PC-9 (cell line): ENCODE measurements at regions not wholly inside any gene's neighbourhood (a gene's known extent, or its start where the extent isn't known, plus 50 kb on each side); places are given as distances from the start of the nearest gene placed in this dataset.

ENCODE experiments used
- BruUV-seq: library from RNA; stranded (reverse); fragments of 400-500 nt; replicated peaks from 2 replicates; lab custom pipeline; 2021; lab: Mats Ljungman, UMichigan
- CTCF ChIA-PET: fragments of 300-600 bp; sonication (Branson Sonifier 250); formaldehyde crosslinking; loops from one replicate; lab custom pipeline; 2022; ENCODE audit warnings: antibody characterized with exemption; lab: Charles Lee
- POLR2A ChIA-PET: fragments of 300-600 bp; sonication (Branson Sonifier 250); formaldehyde crosslinking; loops from one replicate; lab custom pipeline; 2022; ENCODE audit warnings: antibody characterized with exemption; ENCODE audit not compliant: unreplicated experiment; lab: Charles Lee
- DNase-seq, 2 experiments: peaks; one replicate each; pipeline versions ENCODE4 v3.0.0 to v3.0.0-alpha.2; 2015 to 2022; ENCODE audit warnings: mixed read lengths in 1 of 2
- H2AFZ ChIP-seq: fragments of 200-600 bp; sonication (generic); 2 replicates; pipeline ENCODE4 v1.8.1; 2017; ENCODE audit warnings: antibody characterized with exemption
- H3F3A ChIP-seq: fragments of 200-600 bp; sonication (generic); 2 replicates; pipeline ENCODE4 v1.8.1; 2017; ENCODE audit warnings: antibody characterized with exemption, mild to moderate bottlenecking, low read depth; ENCODE audit not compliant: insufficient read depth
- H3K27ac ChIP-seq: fragments of 200-600 bp; sonication (generic); 2 replicates; pipeline ENCODE4 v1.6.1; 2016; ENCODE audit warnings: mixed run types
- H3K27me3 ChIP-seq: fragments of 200-600 bp; sonication (generic); 2 replicates; pipeline ENCODE4 v1.6.1; 2016; ENCODE audit warnings: low read depth, mixed run types; ENCODE audit not compliant: insufficient read depth
- H3K36me3 ChIP-seq: fragments of 200-600 bp; sonication (generic); 2 replicates; pipeline ENCODE4 v1.6.1; 2016; ENCODE audit warnings: low read depth, mixed run types
- H3K4me1 ChIP-seq: fragments of 200-600 bp; sonication (generic); replicated peaks from 2 replicates; pipeline ENCODE4 v1.6.1; 2016; ENCODE audit warnings: mixed run types; ENCODE audit not compliant: insufficient read depth
- H3K4me2 ChIP-seq: fragments of 200-600 bp; sonication (generic); 2 replicates; pipeline ENCODE4 v1.6.1; 2017; ENCODE audit warnings: mixed run types
- H3K4me3 ChIP-seq: fragments of 200-600 bp; sonication (generic); 2 replicates; pipeline ENCODE4 v1.6.1; 2016; ENCODE audit warnings: mixed run types
- H3K79me2 ChIP-seq: fragments of 200-600 bp; sonication (generic); 2 replicates; pipeline ENCODE4 v1.6.1; 2017; ENCODE audit warnings: low read depth, mixed run types
- H3K9me2 ChIP-seq: fragments of 200-600 bp; sonication (generic); 2 replicates; pipeline ENCODE4 v1.8.1; 2017; ENCODE audit warnings: mild to moderate bottlenecking; ENCODE audit not compliant: insufficient read depth
- H3K9me3 ChIP-seq: fragments of 200-600 bp; sonication (generic); 2 replicates; pipeline ENCODE4 v1.8.1; 2016; ENCODE audit warnings: low read depth; ENCODE audit not compliant: insufficient read depth
- H4K20me1 ChIP-seq: fragments of 200-600 bp; sonication (generic); 2 replicates; pipeline ENCODE4 v1.8.1; 2017; ENCODE audit not compliant: insufficient read depth
- CTCF ChIP-seq: fragments of 200-600 bp; sonication (generic); conservative IDR thresholded peaks from 2 replicates; pipeline ENCODE4 v1.6.1; 2017; ENCODE audit warnings: mixed run types, antibody characterized with exemption, mild to moderate bottlenecking, moderate library complexity
- EZH2 ChIP-seq: fragments of 200-600 bp; sonication (generic); IDR thresholded peaks from 2 replicates; pipeline ENCODE4 v1.8.0; 2017; ENCODE audit warnings: antibody characterized with exemption, low read depth
- intact Hi-C: fragments of 100-400 bp; cut with micrococcal nuclease; formaldehyde crosslinking; loops from one replicate; pipeline ENCODE4 v1.10.0; 2022; ENCODE audit not compliant: unreplicated experiment

GRCh38 chr6:17047889-17048288 is 54.0 kb upstream of the STMND1 start:
- Histone ChIP-seq H3K4me2 (no peak overlapping the region), H3K36me3 (no peaks in the 10 kb centered on the region), H3K27me3 (no peaks in the 10 kb centered on the region), H4K20me1 (no peaks in the 10 kb centered on the region), H3K9me2 (no peaks in the 10 kb centered on the region; the same call in none of the 2 replicates), H3K9me3 (no peaks in the 10 kb centered on the region), H3K27ac (no peak overlapping the region), H2AFZ (no peak overlapping the region), H3K4me3 (no peak overlapping the region), H3K4me1 (peaks cover 3% of the 10 kb centered on the region; the same call in 1 of the 2 replicates), H3F3A (no peaks in the 10 kb centered on the region), H3K79me2 (no peaks in the 10 kb centered on the region)
- ChIA-PET CTCF (no interaction called here), POLR2A (no interaction called here)
- intact Hi-C loops = no loop called here
- BruUV-seq = no TSS peak
- TF ChIP-seq EZH2 (no peak), CTCF (no peak)
- DNase-seq = no peak

GRCh38 chr6:17045581-17046322 is 56.1 kb upstream of the STMND1 start:
- CTCF ChIA-PET = no interaction called here
- no peaks in the 10 kb centered on the region; the same call in none of the 2 replicates for H3K9me2 ChIP-seq
- H4K20me1 ChIP-seq = no peaks in the 10 kb centered on the region
- no peak overlapping the region for H2AFZ ChIP-seq
- no peak overlapping the region for H3K27ac ChIP-seq
- BruUV-seq = no TSS peak
- TF ChIP-seq EZH2 (no peak), CTCF (no peak)
- H3K36me3 ChIP-seq = no peaks in the 10 kb centered on the region
- H3K9me3 ChIP-seq = no peaks in the 10 kb centered on the region
- no peaks in the 10 kb centered on the region for H3K79me2 ChIP-seq
- H3K4me1 ChIP-seq = peaks cover 11% of the 10 kb centered on the region; the same call in 1 of the 2 replicates
- intact Hi-C loops = no loop called here
- H3K4me3 ChIP-seq = no peak overlapping the region
- no peak overlapping the region for H3K4me2 ChIP-seq
- DNase-seq = no peak
- POLR2A ChIA-PET = no interaction called here
- no peaks in the 10 kb centered on the region for H3K27me3 ChIP-seq
- no peaks in the 10 kb centered on the region for H3F3A ChIP-seq

GRCh38 chr6:17043148-17043522 is 58.7 kb upstream of the STMND1 start:
- CTCF ChIA-PET = interaction anchor here (0.6 kb wide), 1 partner anchor 34 kb away, joined by 4 read pairs; no protein-coding TSS in a partner anchor
- POLR2A ChIA-PET = no interaction called here
- no peaks in the 10 kb centered on the region; the same call in none of the 2 replicates for H3K9me2 ChIP-seq
- H2AFZ ChIP-seq = no peak overlapping the region
- intact Hi-C loops = no loop called here
- no peak for DNase-seq
- TF ChIP-seq CTCF (no peak), EZH2 (no peak)
- H3K4me3 ChIP-seq = no peak overlapping the region
- H3K79me2 ChIP-seq = no peaks in the 10 kb centered on the region
- no TSS peak for BruUV-seq
- no peaks in the 10 kb centered on the region for H3K27me3 ChIP-seq
- no peaks in the 10 kb centered on the region for H3F3A ChIP-seq
- H3K36me3 ChIP-seq = no peaks in the 10 kb centered on the region
- peaks cover 11% of the 10 kb centered on the region; the same call in 1 of the 2 replicates for H3K4me1 ChIP-seq
- peak overlapping the region; percentile 60 for H3K4me2 ChIP-seq
- H3K27ac ChIP-seq = no peak overlapping the region
- H4K20me1 ChIP-seq = no peaks in the 10 kb centered on the region
- H3K9me3 ChIP-seq = no peaks in the 10 kb centered on the region
